Mesothelial cell of epicardium (in vitro differentiated cells): ENCODE measurements at regions not wholly inside any gene's neighbourhood (a gene's known extent, or its start where the extent isn't known, plus 50 kb on each side); places are given as distances from the start of the nearest gene placed in this dataset.

Source experiments
- DNase-seq, 2 experiments: peaks; one replicate each; pipeline ENCODE4 v3.0.0; 2021; ENCODE audit warnings: low spot score in 2 of 2; ENCODE audit not compliant: unreplicated experiment in 2 of 2
- H3K27ac Mint-ChIP-seq: 2 replicates; pipeline ENCODE4 v1.8.0; 2021; ENCODE audit warnings: mixed read lengths
- H3K27me3 Mint-ChIP-seq: 2 replicates; pipeline ENCODE4 v1.8.0; 2021; ENCODE audit warnings: low read depth, mixed read lengths
- H3K36me3 Mint-ChIP-seq: 2 replicates; pipeline ENCODE4 v1.8.0; 2021; ENCODE audit warnings: mixed read lengths
- H3K4me1 Mint-ChIP-seq: 2 replicates; pipeline ENCODE4 v1.8.0; 2021; ENCODE audit warnings: mixed read lengths
- H3K4me3 Mint-ChIP-seq: 2 replicates; pipeline ENCODE4 v1.8.0; 2021; ENCODE audit warnings: mild to moderate bottlenecking, moderate library complexity, mixed read lengths
- H3K9me3 Mint-ChIP-seq: 2 replicates; pipeline ENCODE4 v1.8.0; 2021; ENCODE audit warnings: mixed read lengths
- CTCF ChIP-seq: fragments of 200-600 bp; sonication (generic); IDR thresholded peaks from one replicate; pipeline ENCODE4 v1.5.0; 2021; ENCODE audit warnings: antibody characterized with exemption; ENCODE audit not compliant: unreplicated experiment

- TF ChIP-seq CTCF: no peak
- no peaks in the 10 kb centered on the region for H3K4me1 Mint-ChIP-seq
- H3K36me3 Mint-ChIP-seq: no peaks in the 10 kb centered on the region
- H3K27me3 Mint-ChIP-seq: no peaks in the 10 kb centered on the region
- H3K27ac Mint-ChIP-seq: no peak overlapping the region
- H3K9me3 Mint-ChIP-seq: no peaks in the 10 kb centered on the region
- H3K4me3 Mint-ChIP-seq: no peak overlapping the region
- DNase-seq: no peak
Observed at GRCh38 chr2:193751299-193751698, 1556.6 kb upstream of the TMEFF2 start.

GRCh38 chr2:193749485-193749884 is 1554.8 kb upstream of the TMEFF2 start:
- H3K27ac Mint-ChIP-seq: no peak overlapping the region
- H3K27me3 Mint-ChIP-seq: no peaks in the 10 kb centered on the region
- no peak for DNase-seq
- H3K4me3 Mint-ChIP-seq: no peak overlapping the region
- H3K9me3 Mint-ChIP-seq: no peaks in the 10 kb centered on the region
- no peaks in the 10 kb centered on the region for H3K36me3 Mint-ChIP-seq
- H3K4me1 Mint-ChIP-seq: no peaks in the 10 kb centered on the region
- no peak for TF ChIP-seq CTCF

- Mint-ChIP-seq H3K9me3 (peaks cover 44% of the 10 kb centered on the region), H3K27ac (no peak overlapping the region), H3K27me3 (no peaks in the 10 kb centered on the region), H3K4me1 (no peaks in the 10 kb centered on the region), H3K4me3 (no peak overlapping the region), H3K36me3 (peaks cover 5% of the 10 kb centered on the region)
- no peak for TF ChIP-seq CTCF
- no peak for DNase-seq
Observed at GRCh38 chr2:193743089-193743488, 1548.4 kb upstream of the TMEFF2 start.

GRCh38 chr2:193738892-193739291 is 1544.2 kb upstream of the TMEFF2 start:
- Mint-ChIP-seq H3K36me3 (peaks cover 5% of the 10 kb centered on the region), H3K4me3 (no peak overlapping the region), H3K27ac (no peak overlapping the region), H3K9me3 (peaks cover 39% of the 10 kb centered on the region), H3K4me1 (peaks cover 7% of the 10 kb centered on the region), H3K27me3 (no peaks in the 10 kb centered on the region)
- DNase-seq: no peak
- no peak for TF ChIP-seq CTCF

- Mint-ChIP-seq H3K27ac (no peak overlapping the region), H3K36me3 (peaks cover 3% of the 10 kb centered on the region), H3K4me1 (no peaks in the 10 kb centered on the region), H3K4me3 (no peak overlapping the region), H3K27me3 (no peaks in the 10 kb centered on the region), H3K9me3 (peaks cover 30% of the 10 kb centered on the region)
- DNase-seq: no peak
- no peak for TF ChIP-seq CTCF
Observed at GRCh38 chr2:193712912-193713311, 1518.2 kb upstream of the TMEFF2 start.

GRCh38 chr2:193703411-193703810 is 1508.7 kb upstream of the TMEFF2 start:
- H3K4me3 Mint-ChIP-seq: no peak overlapping the region
- H3K27me3 Mint-ChIP-seq: no peaks in the 10 kb centered on the region
- H3K4me1 Mint-ChIP-seq: peaks cover 5% of the 10 kb centered on the region
- H3K9me3 Mint-ChIP-seq: peaks cover 6% of the 10 kb centered on the region
- TF ChIP-seq CTCF: no peak
- no peaks in the 10 kb centered on the region for H3K36me3 Mint-ChIP-seq
- DNase-seq: no peak
- no peak overlapping the region for H3K27ac Mint-ChIP-seq
